GM23338 (cell line): ENCODE measurements at regions not wholly inside any gene's neighbourhood (a gene's known extent, or its start where the extent isn't known, plus 50 kb on each side); places are given as distances from the start of the nearest gene placed in this dataset.

ENCODE experiments used
- ATAC-seq: fragments of 200-7000 bp; cut with Tn5 transposase; 3 replicates; pipeline ENCODE4 v1.9.1; 2020
- DNase-seq: peaks from one replicate; pipeline ENCODE4 v3.0.0-alpha.2; 2015; ENCODE audit warnings: low spot score
- H2AFZ ChIP-seq: fragments of 200-600 bp; sonication (generic); 2 replicates; pipeline ENCODE4 v1.8.0; 2016; ENCODE audit warnings: antibody characterized with exemption, mild to moderate bottlenecking, moderate library complexity
- H3F3A ChIP-seq: fragments of 200-600 bp; sonication (generic); replicated peaks from 2 replicates; pipeline ENCODE4 v1.8.0; 2017; ENCODE audit warnings: antibody characterized with exemption, mixed run types, low read depth
- H3K27ac ChIP-seq: fragments of 200-600 bp; sonication (generic); 2 replicates; pipeline ENCODE4 v1.6.1; 2016; ENCODE audit warnings: low read depth
- H3K27me3 ChIP-seq: fragments of 200-600 bp; sonication (generic); 2 replicates; pipeline ENCODE4 v1.8.0; 2016; ENCODE audit warnings: mild to moderate bottlenecking, mixed run types, moderate library complexity; ENCODE audit not compliant: insufficient read depth
- H3K36me3 ChIP-seq: fragments of 200-600 bp; sonication (generic); 2 replicates; pipeline ENCODE4 v1.8.0; 2016; ENCODE audit warnings: mild to moderate bottlenecking; ENCODE audit not compliant: insufficient read depth
- H3K4me1 ChIP-seq: fragments of 200-600 bp; sonication (generic); 2 replicates; pipeline ENCODE4 v1.8.0; 2016; ENCODE audit warnings: mild to moderate bottlenecking, moderate library complexity; ENCODE audit not compliant: insufficient read depth
- H3K4me2 ChIP-seq: fragments of 200-600 bp; sonication (generic); 2 replicates; pipeline ENCODE4 v1.7.1; 2017; ENCODE audit warnings: mixed run types
- H3K4me3 ChIP-seq: fragments of 200-600 bp; sonication (generic); 2 replicates; pipeline ENCODE4 v1.6.1; 2016; ENCODE audit warnings: mixed run types
- H3K79me2 ChIP-seq: fragments of 200-600 bp; sonication (generic); replicated peaks from 2 replicates; pipeline ENCODE4 v1.8.0; 2017; ENCODE audit warnings: mild to moderate bottlenecking; ENCODE audit not compliant: insufficient read depth
- H3K9me2 ChIP-seq: fragments of 200-600 bp; sonication (generic); 2 replicates; pipeline ENCODE4 v1.8.0; 2017; ENCODE audit not compliant: insufficient read depth
- H4K20me1 ChIP-seq: fragments of 200-600 bp; sonication (generic); replicated peaks from 2 replicates; pipeline ENCODE4 v1.8.0; 2017; ENCODE audit warnings: mild to moderate bottlenecking; ENCODE audit not compliant: insufficient read depth
- H3K27ac Mint-ChIP-seq: 2 replicates; pipeline ENCODE4 v1.8.0; 2020; ENCODE audit warnings: inconsistent platforms, mild to moderate bottlenecking, moderate library complexity, mixed read lengths
- H3K27me3 Mint-ChIP-seq: 3 replicates; pipeline ENCODE4 v1.8.0; 2022; ENCODE audit warnings: low read depth, mild to moderate bottlenecking, moderate library complexity, mixed read lengths, inconsistent platforms; ENCODE audit not compliant: insufficient read depth, poor library complexity
- H3K36me3 Mint-ChIP-seq: 3 replicates; pipeline ENCODE4 v1.8.0; 2021; ENCODE audit warnings: low read depth, mild to moderate bottlenecking, inconsistent platforms, moderate library complexity, mixed read lengths
- H3K4me1 Mint-ChIP-seq: 3 replicates; pipeline ENCODE4 v1.8.0; 2020; ENCODE audit warnings: mild to moderate bottlenecking, inconsistent platforms, mixed read lengths
- H3K4me3 Mint-ChIP-seq: 3 replicates; pipeline ENCODE4 v1.8.0; 2021; ENCODE audit warnings: moderate library complexity, mild to moderate bottlenecking, inconsistent platforms, mixed read lengths
- H3K9me3 Mint-ChIP-seq: 3 replicates; pipeline ENCODE4 v1.8.0; 2020; ENCODE audit warnings: moderate library complexity, mild to moderate bottlenecking, inconsistent platforms, mixed read lengths
- EZH2 ChIP-seq: fragments of 200-600 bp; sonication (generic); IDR thresholded peaks from one replicate; pipeline ENCODE4 v1.8.0; 2017; ENCODE audit warnings: antibody characterized with exemption, mild to moderate bottlenecking, low read depth; ENCODE audit not compliant: unreplicated experiment
- JUNB ChIP-seq: IDR thresholded peaks from one replicate; pipeline ENCODE4 v1.6.1; 2016; ENCODE audit warnings: antibody characterized with exemption; ENCODE audit not compliant: unreplicated experiment
- STAT1 ChIP-seq: IDR thresholded peaks from one replicate; pipeline ENCODE4 v1.6.1; 2016; ENCODE audit warnings: antibody characterized with exemption; ENCODE audit not compliant: unreplicated experiment
- ZNF114 ChIP-seq: fragments of 250-450 bp; sonication (Bioruptor Pico); IDR thresholded peaks from 2 replicates; pipeline ENCODE4 v1.5.0; 2020; ENCODE audit warnings: mild to moderate bottlenecking, moderate library complexity
- ZNF331 ChIP-seq: fragments of 250-450 bp; sonication (Bioruptor Pico); IDR thresholded peaks from 2 replicates; pipeline ENCODE4 v1.5.0; 2020; ENCODE audit warnings: low read depth, mild to moderate bottlenecking, moderate library complexity
- ZNF462 ChIP-seq: fragments of 250-450 bp; sonication (Bioruptor Pico); IDR thresholded peaks from 2 replicates; pipeline ENCODE4 v1.5.0; 2020; ENCODE audit warnings: mild to moderate bottlenecking, moderate library complexity
- TF ChIP-seq, protein P1 (sequence below): IDR thresholded peaks from one replicate; pipeline ENCODE4 v1.6.1; 2018; ENCODE audit warnings: antibody characterized with exemption; ENCODE audit not compliant: unreplicated experiment

DNA sequence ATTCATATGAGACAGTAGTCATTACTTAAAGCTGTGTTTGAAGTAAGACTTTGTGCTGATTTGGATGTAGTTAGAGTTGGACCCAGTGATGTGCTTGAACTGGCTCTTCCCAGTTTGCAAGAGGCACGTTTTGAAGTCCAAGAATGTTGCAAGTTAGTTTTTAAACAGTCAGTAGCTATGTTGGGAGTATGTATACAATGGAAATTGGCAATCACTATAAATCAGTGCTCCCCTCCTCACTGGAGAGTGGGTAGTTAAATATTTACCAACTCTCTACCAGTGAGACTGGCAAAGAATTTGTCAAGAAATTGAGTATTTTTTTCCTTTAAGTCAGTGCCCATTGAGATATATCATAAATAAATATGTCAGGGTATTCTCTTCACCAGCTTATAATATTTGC lies 191.9 kb upstream of the SPRY1 start:
- Histone ChIP-seq H3F3A (no peaks in the 10 kb centered on the region), H3K4me1 (peaks cover 10% of the 10 kb centered on the region; the same call in 1 of the 2 replicates), H3K79me2 (no peaks in the 10 kb centered on the region), H3K27me3 (no peaks in the 10 kb centered on the region), H2AFZ (no peak overlapping the region), H3K27ac (no peak overlapping the region), H4K20me1 (no peaks in the 10 kb centered on the region), H3K36me3 (no peaks in the 10 kb centered on the region), H3K4me2 (no peak overlapping the region), H3K9me2 (no peaks in the 10 kb centered on the region; the same call in 1 of the 2 replicates), H3K4me3 (no peak overlapping the region)
- no peak for TF ChIP-seq ZNF462 (CRISPR knock-in tag)
- TF ChIP-seq EZH2 = no peak
- TF ChIP-seq JUNB = no peak
- no peak for TF ChIP-seq ZNF114 (CRISPR knock-in tag)
- no peak for TF ChIP-seq ZNF331 (CRISPR knock-in tag)
- TF ChIP-seq STAT1 = no peak
- TF ChIP-seq, protein P1, sequence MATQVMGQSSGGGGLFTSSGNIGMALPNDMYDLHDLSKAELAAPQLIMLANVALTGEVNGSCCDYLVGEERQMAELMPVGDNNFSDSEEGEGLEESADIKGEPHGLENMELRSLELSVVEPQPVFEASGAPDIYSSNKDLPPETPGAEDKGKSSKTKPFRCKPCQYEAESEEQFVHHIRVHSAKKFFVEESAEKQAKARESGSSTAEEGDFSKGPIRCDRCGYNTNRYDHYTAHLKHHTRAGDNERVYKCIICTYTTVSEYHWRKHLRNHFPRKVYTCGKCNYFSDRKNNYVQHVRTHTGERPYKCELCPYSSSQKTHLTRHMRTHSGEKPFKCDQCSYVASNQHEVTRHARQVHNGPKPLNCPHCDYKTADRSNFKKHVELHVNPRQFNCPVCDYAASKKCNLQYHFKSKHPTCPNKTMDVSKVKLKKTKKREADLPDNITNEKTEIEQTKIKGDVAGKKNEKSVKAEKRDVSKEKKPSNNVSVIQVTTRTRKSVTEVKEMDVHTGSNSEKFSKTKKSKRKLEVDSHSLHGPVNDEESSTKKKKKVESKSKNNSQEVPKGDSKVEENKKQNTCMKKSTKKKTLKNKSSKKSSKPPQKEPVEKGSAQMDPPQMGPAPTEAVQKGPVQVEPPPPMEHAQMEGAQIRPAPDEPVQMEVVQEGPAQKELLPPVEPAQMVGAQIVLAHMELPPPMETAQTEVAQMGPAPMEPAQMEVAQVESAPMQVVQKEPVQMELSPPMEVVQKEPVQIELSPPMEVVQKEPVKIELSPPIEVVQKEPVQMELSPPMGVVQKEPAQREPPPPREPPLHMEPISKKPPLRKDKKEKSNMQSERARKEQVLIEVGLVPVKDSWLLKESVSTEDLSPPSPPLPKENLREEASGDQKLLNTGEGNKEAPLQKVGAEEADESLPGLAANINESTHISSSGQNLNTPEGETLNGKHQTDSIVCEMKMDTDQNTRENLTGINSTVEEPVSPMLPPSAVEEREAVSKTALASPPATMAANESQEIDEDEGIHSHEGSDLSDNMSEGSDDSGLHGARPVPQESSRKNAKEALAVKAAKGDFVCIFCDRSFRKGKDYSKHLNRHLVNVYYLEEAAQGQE = no peak
- Mint-ChIP-seq H3K27ac (no peak overlapping the region), H3K27me3 (peaks cover under 1% of the 10 kb centered on the region), H3K9me3 (no peaks in the 10 kb centered on the region), H3K36me3 (peaks cover 3% of the 10 kb centered on the region; the same call in 1 of the 3 replicates), H3K4me1 (peaks cover 9% of the 10 kb centered on the region), H3K4me3 (no peak overlapping the region)
- ATAC-seq (no peak), DNase-seq (no peak)
